ENCODE measurements at regions not wholly inside any gene's neighbourhood (a gene's known extent, or its start where the extent isn't known, plus 50 kb on each side); places are given as distances from the start of the nearest gene placed in this dataset.

- no peaks in the 10 kb centered on the region for H3K27me3 ChIP-seq (ENCODE audit: control insufficient read depth, insufficient read depth, low read length)
- no peak overlapping the region for H3K4me3 ChIP-seq (ENCODE audit: insufficient read depth, low read depth, low read length)
Measured at GRCh38 chr20:22245139-22245538, 339.2 kb downstream of the FOXA2 start.

GRCh38 chr20:22243067-22243466 is 341.3 kb downstream of the FOXA2 start:
- no peak for DNase-seq
- no peak overlapping the region for H3K4me3 ChIP-seq (ENCODE audit: insufficient read depth, low read depth, low read length)
- no peaks in the 10 kb centered on the region for H3K36me3 ChIP-seq (replicated peaks; ENCODE audit: control insufficient read depth, insufficient read depth, low read length)
- H3K27me3 ChIP-seq (ENCODE audit: control insufficient read depth, insufficient read depth, low read length) = no peaks in the 10 kb centered on the region

More at GRCh38 chr20:22245139-22245538, 339.2 kb downstream of the FOXA2 start:
- H3K36me3 ChIP-seq (replicated peaks; ENCODE audit: control insufficient read depth, insufficient read depth, low read length) = no peaks in the 10 kb centered on the region
- DNase-seq = no peak

DNA sequence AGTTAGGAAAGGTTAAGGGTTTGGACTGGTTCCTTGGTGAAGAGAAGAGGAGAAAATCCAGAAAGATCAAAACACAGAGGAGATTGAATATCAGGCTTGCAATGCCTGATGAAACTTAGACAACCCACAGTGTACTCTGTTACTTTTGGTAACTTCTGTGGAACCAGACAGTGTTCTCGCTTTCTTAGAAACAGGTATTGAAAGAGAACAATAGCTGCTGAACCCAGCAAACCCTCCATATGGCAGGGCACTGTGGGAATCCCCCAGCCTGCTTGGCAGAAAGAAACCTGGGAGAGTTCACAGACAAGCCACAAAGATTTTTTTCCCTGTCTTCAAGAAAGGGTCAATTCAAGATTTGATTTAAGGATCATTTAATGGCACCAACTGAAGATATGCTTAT is 342.8 kb downstream of the FOXA2 start:
- H3K4me3 ChIP-seq (ENCODE audit: insufficient read depth, low read depth, low read length) = no peak overlapping the region
- H3K27me3 ChIP-seq (ENCODE audit: control insufficient read depth, insufficient read depth, low read length) = no peaks in the 10 kb centered on the region
- DNase-seq = no peak
- H3K36me3 ChIP-seq (replicated peaks; ENCODE audit: control insufficient read depth, insufficient read depth, low read length) = no peaks in the 10 kb centered on the region

DNA sequence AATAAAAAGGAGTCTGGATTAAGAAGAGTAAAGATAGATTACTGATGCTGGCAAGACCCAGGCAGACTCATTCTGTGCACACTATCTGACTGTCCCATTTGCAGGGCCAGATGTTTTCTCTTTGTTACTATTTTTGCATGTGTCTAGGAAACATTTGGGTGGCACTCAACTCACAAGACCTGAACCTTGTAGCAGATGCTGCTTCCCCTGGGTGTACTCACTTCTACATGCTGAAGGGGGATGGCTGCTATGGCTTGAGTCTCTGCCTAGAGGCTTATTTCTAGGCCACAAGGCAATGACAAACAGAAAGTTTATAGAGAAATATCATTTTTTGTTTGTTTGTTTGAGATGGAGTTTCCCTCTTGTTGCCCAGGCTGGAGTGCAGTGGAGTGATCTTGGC is 351.4 kb downstream of the FOXA2 start:
- no peaks in the 10 kb centered on the region for H3K36me3 ChIP-seq (replicated peaks; ENCODE audit: control insufficient read depth, insufficient read depth, low read length)
- no peak for DNase-seq
- H3K4me3 ChIP-seq (ENCODE audit: insufficient read depth, low read depth, low read length) = no peak overlapping the region
- H3K27me3 ChIP-seq (ENCODE audit: control insufficient read depth, insufficient read depth, low read length) = no peaks in the 10 kb centered on the region

GRCh38 chr20:22232473-22232872 is 351.9 kb downstream of the FOXA2 start:
- no peaks in the 10 kb centered on the region for H3K27me3 ChIP-seq (ENCODE audit: control insufficient read depth, insufficient read depth, low read length)

DNA sequence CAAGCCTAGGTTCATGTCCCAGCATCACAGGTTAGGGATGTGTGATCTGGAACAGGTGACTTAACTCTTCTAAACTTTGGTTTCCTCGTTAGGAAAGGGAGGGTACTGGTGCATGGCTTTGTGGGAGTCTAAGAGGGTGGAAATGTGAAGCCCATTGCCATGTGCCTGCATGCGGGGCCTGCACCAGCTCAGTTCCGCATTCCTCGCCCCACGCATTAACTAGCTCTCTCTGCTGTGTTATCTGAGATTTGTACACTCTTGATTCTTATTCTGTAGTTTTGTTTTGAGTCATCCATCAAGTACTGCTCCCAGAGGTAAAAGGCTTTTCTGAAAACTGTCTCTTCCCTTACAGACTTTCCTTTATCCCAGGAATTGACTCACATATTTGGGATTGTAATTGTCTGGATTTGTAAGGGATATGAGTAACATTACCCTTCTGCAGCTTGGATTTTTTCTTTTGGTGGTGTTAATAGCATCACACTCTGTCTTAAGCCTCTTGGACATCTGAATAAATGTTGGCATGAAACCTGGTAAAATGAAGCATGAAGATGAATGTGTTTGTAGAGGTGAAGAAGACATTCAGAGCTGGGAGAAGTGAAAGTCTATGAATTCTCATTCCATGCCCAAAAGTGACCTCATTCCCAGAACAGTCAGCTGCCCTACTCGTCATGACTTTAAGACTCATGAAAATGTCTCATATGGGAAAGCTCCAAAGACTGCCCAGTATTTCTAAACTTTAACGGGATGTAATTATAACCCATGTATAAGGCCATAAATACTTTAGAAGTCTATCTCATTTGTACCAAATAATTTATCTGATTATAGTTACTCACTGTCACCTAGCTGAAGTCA is 357.3 kb downstream of the FOXA2 start:
- no peak overlapping the region for H3K4me3 ChIP-seq (ENCODE audit: insufficient read depth, low read depth, low read length)
- H3K36me3 ChIP-seq (replicated peaks; ENCODE audit: control insufficient read depth, insufficient read depth, low read length) = no peaks in the 10 kb centered on the region
- no peak for DNase-seq
- H3K27me3 ChIP-seq (ENCODE audit: control insufficient read depth, insufficient read depth, low read length) = no peaks in the 10 kb centered on the region

More at GRCh38 chr20:22232473-22232872, 351.9 kb downstream of the FOXA2 start:
- Histone ChIP-seq H3K36me3 (replicated peaks; ENCODE audit: control insufficient read depth, insufficient read depth, low read length) (no peaks in the 10 kb centered on the region), H3K4me3 (ENCODE audit: insufficient read depth, low read depth, low read length) (no peak overlapping the region)
- DNase-seq = peak; percentile 34

DNA sequence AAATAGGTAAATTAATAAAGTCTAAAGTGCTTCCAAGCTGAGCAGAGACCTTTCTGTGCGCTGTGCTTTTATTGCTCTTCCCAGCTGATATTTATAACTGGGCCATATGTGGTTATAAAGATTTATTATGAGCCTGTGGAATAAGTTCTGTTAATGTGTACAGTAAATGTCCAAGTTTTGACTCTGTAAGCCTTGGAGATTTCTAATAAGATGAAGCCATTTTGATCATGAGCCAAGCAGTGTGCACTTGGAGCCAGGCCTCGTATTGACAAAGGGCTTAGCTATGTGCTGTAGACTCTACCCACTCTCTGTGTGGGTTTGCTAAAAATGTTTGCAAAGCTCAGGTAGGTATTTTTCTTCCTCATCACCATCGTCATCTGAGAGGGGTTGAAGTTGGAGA is 361.1 kb downstream of the FOXA2 start:
- Histone ChIP-seq H3K36me3 (replicated peaks; ENCODE audit: control insufficient read depth, insufficient read depth, low read length) (no peaks in the 10 kb centered on the region), H3K4me3 (ENCODE audit: insufficient read depth, low read depth, low read length) (no peak overlapping the region), H3K27me3 (ENCODE audit: control insufficient read depth, insufficient read depth, low read length) (no peaks in the 10 kb centered on the region)

GRCh38 chr20:22217712-22218352 is 366.5 kb downstream of the FOXA2 start:
- H3K4me3 ChIP-seq (ENCODE audit: insufficient read depth, low read depth, low read length) = no peak overlapping the region
- H3K36me3 ChIP-seq (replicated peaks; ENCODE audit: control insufficient read depth, insufficient read depth, low read length) = no peaks in the 10 kb centered on the region
- no peaks in the 10 kb centered on the region for H3K27me3 ChIP-seq (ENCODE audit: control insufficient read depth, insufficient read depth, low read length)
- no peak for DNase-seq

More for the DNA sequence above, 361.1 kb downstream of the FOXA2 start:
- DNase-seq = no peak

GRCh38 chr20:22216984-22217383 is 367.4 kb downstream of the FOXA2 start:
- H3K4me3 ChIP-seq (ENCODE audit: insufficient read depth, low read depth, low read length) = no peak overlapping the region
- no peak for DNase-seq
- H3K27me3 ChIP-seq (ENCODE audit: control insufficient read depth, insufficient read depth, low read length) = no peaks in the 10 kb centered on the region
- no peaks in the 10 kb centered on the region for H3K36me3 ChIP-seq (replicated peaks; ENCODE audit: control insufficient read depth, insufficient read depth, low read length)

- H3K4me3 ChIP-seq (ENCODE audit: insufficient read depth, low read depth, low read length) = no peak overlapping the region
- no peaks in the 10 kb centered on the region for H3K36me3 ChIP-seq (replicated peaks; ENCODE audit: control insufficient read depth, insufficient read depth, low read length)
- no peak for DNase-seq
- H3K27me3 ChIP-seq (ENCODE audit: control insufficient read depth, insufficient read depth, low read length) = no peaks in the 10 kb centered on the region
Measured at GRCh38 chr20:22214296-22214695, 370.1 kb downstream of the FOXA2 start.

DNA sequence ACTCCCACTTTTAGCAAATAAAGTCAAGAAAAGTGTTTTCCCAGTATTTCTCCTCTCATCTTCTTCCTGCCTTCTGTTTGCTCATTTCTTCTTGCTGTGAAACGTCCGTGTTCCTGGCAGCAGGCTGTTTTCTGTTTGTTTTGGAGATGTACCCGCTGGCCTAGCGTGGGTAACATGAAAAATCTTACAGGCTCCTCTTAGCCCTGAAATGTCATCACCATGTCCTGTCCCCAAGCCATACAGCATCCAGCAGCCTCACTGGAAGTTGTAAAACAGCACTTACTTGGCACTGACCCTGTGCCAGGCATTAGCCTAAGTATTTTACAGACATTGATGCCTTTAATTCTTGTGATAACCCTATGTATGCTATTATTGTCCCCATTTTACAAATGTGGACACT is 371.1 kb downstream of the FOXA2 start:
- H3K27me3 ChIP-seq (ENCODE audit: control insufficient read depth, insufficient read depth, low read length) = no peaks in the 10 kb centered on the region
- H3K4me3 ChIP-seq (ENCODE audit: insufficient read depth, low read depth, low read length) = no peak overlapping the region
- H3K36me3 ChIP-seq (replicated peaks; ENCODE audit: control insufficient read depth, insufficient read depth, low read length) = no peaks in the 10 kb centered on the region
- no peak for DNase-seq

GRCh38 chr20:22207280-22207679 is 377.1 kb downstream of the FOXA2 start:
- H3K27me3 ChIP-seq (ENCODE audit: control insufficient read depth, insufficient read depth, low read length) = no peaks in the 10 kb centered on the region
- DNase-seq = no peak
- H3K4me3 ChIP-seq (ENCODE audit: insufficient read depth, low read depth, low read length) = no peak overlapping the region
- H3K36me3 ChIP-seq (replicated peaks; ENCODE audit: control insufficient read depth, insufficient read depth, low read length) = no peaks in the 10 kb centered on the region

GRCh38 chr20:22204801-22205200 is 379.6 kb downstream of the FOXA2 start:
- H3K36me3 ChIP-seq (replicated peaks; ENCODE audit: control insufficient read depth, insufficient read depth, low read length) = no peaks in the 10 kb centered on the region
- no peaks in the 10 kb centered on the region for H3K27me3 ChIP-seq (ENCODE audit: control insufficient read depth, insufficient read depth, low read length)
- DNase-seq = no peak
- no peak overlapping the region for H3K4me3 ChIP-seq (ENCODE audit: insufficient read depth, low read depth, low read length)

GRCh38 chr20:22182148-22182547 is 402.2 kb downstream of the FOXA2 start:
- Histone ChIP-seq H3K27me3 (ENCODE audit: control insufficient read depth, insufficient read depth, low read length) (no peaks in the 10 kb centered on the region), H3K36me3 (replicated peaks; ENCODE audit: control insufficient read depth, insufficient read depth, low read length) (no peaks in the 10 kb centered on the region), H3K4me3 (ENCODE audit: insufficient read depth, low read depth, low read length) (no peak overlapping the region)
- DNase-seq = no peak

DNA sequence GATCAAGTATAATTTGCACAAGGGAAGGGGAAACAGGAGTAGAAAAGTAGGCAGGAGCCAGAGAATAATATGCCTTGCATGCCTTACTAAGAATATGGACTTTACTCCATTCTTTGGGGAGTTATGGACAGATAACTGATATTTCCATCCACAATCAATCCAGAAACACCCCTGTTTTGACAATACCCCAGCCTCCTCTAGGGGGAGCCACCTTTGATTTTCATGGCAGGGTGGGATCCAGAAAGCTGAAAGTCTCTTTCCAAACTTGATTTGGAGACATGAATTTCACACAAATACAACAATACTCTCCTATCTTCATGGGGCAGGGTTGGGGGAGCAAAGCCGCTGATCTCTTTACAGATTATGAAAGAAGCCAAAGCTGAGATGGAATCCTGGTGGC is 404.1 kb downstream of the FOXA2 start:
- Histone ChIP-seq H3K27me3 (ENCODE audit: control insufficient read depth, insufficient read depth, low read length) (no peaks in the 10 kb centered on the region), H3K36me3 (replicated peaks; ENCODE audit: control insufficient read depth, insufficient read depth, low read length) (no peaks in the 10 kb centered on the region), H3K4me3 (ENCODE audit: insufficient read depth, low read depth, low read length) (no peak overlapping the region)
- DNase-seq = peak; percentile 50
